Right renal cortex interstitium (tissue), 3 donors: ENCODE measurements at regions not wholly inside any gene's neighbourhood (a gene's known extent, or its start where the extent isn't known, plus 50 kb on each side); places are given as distances from the start of the nearest gene placed in this dataset.

Source experiments
- DNase-seq, 3 donors: peaks; one replicate each; pipeline ENCODE4 v3.0.0-alpha.2; 2013; ENCODE audit warnings: low read depth in 3 of 3, low spot score in 2 of 3

DNA sequence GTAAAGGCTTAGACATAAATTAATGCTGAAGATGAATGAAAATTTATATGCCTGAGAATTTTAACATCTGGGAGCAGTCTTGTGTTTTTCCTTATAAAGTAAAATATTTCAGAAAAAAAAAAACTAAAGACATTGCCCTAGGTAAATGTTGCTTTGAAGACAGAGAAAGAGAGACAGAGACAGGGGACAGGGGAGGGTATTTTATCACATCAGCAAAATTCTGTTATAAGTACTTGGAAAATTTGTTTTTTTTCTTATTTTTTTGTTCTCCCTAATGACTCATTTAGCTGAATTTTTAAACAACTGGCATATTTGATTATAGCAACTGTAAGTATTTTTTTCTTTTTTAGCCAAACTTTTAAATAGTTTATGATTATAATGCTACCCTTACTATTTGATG is 1540.6 kb upstream of the GBE1 start:
- DNase-seq, result no peak

DNA sequence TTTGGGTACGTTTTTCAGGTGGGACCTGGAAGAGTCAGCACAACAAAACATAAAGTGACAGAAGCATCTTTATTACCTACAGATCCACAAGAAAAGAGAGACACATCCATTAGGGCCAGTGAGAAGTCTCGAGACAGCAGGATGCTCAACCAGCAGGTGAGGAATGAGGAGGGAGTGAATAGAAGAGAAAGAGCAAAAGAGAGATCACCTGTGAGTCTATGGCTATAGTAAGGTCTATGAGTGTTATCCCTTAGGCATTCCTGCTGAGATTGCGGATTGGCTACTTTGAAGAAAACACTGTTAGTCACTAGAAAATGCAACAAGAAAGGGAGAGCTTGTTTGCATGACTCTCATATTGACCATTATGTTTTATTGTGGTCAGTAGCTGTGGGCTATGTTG is 1556.2 kb upstream of the GBE1 start:
- no peak for DNase-seq

DNA sequence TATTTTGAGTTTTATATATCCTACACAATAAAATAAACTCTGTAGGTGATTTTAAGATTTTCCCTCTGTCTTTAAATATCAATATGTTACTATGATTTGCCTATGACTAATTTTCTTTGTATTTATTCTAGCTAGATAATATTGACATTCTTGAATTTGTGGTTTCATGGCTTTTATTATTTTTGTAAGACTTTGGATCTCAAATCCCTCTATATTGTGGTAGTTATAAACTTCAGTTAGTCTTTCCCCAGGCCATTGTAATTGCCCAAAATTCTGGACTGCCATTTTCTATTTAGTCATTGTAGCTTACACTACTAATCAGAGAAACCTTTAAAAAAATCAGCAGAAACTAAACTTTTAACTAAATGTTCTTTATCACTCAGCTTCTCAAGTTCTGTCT is 1559.3 kb upstream of the GBE1 start:
- no peak for DNase-seq

DNA sequence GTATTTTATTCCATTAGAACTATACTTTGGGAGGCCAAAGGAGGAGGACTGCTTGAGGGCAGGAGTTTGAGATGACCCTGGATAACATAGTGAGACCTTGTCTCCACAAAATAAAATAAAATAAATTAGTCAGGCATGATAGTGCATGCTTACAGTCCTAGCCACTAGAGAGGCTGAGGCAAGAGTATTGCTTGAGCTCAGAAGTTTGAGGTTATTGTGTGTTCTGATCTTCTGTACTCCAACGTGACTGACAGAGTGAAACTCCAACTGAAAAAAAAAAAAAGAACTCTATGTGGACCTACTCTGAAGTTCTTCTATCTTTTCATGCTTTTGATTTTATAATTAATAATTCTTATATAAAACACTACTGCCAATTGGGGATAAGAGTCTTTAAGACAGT is 1560.0 kb upstream of the GBE1 start:
- no peak for DNase-seq

DNA sequence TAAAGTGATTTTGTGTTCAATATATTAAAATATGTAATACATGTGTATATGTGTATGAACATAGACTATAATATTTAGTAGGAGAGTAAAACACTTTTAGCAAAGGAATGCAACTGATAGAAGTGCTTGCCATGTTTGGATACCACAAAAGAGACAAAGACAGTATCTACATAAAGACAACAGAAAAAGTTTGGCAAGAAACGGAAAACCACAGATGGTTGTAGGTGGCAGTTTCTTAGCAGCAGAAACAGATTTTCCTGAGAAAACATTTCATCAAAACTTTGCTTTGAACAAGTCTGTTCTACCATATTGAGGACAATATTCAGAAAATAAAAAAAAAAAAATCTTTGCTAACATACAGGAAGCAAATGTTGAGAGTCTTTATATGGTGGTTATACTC is 1560.4 kb upstream of the GBE1 start:
- no peak for DNase-seq

DNA sequence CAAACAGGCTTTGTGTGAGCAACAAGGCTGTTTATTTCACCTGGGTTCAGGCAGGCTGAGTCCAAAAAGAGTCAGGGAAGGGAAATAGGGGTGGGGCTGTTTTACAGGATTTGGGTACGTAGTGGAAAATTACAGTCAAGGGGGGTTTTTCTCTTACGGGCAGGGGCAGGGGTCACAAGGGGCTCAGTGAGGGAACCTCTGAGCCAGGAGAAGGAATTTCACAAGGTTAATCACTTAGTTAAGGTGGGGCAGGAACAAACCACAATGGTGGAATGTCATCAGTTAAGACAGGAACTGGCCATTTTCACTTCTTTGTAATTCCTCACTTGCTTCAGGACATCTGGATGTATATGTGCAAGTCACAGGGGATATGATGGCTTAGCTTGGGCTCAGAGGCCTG is 1592.8 kb upstream of the GBE1 start:
- DNase-seq, result no peak

DNA sequence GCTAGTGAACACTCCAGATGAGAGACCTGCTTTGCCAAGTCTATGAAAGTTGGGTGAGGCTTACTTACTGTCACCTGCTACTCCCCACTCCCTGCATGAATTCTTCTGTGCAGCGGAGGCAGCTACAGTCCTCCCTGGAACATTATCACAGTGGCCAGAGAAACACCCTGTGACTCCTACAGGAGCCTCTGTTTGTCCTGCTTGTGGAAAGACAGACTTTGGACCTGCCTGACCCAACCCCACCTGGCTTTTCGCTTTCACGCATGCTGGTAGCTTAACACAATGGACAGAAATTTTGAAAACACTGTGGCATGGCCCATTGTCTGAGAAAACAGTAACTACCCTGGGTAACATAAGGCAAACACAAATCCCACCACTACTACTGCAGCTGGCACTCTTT is 1565.5 kb upstream of the CADM2 start:
- no peak for DNase-seq

DNA sequence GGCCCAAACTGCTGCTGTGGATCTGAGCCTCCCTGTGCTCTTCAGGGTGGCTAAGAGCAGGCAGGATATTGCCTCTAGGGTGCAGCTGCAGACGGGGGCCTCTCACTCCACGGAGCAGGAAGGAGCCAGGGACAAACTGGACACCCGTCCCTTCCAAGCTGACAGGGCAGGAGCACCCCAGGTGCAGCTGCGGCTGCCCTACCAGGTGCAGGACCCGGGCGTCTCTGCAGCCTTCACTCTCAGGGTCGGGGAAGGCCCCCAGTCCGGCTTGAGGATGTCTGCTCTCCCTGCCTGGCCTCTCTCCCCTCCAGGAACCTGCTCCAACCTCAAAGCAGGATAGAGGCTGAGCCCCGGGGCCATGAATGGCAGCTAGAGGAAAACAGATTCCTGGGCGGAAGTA is 1554.9 kb upstream of the CADM2 start:
- no peak for DNase-seq

DNA sequence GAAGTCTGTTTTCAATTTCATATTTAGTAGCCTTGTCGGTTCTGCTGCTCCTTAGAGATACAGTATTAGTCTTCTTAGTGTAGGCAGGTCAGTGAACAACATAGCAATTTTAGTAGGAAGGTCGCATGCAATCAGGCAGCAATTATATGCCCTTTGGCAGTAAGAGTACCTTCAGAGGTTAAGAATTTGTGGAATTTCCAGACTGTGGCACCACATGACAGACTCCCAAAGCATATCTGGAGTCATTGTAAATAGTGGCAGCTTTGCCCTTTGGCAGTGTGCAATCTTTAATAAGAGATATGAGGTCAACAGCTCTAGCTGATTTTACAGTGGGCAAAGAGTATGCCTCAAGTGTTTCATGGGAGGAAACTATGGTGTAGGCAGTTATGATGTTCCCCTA is 1532.5 kb upstream of the CADM2 start:
- no peak for DNase-seq

DNA sequence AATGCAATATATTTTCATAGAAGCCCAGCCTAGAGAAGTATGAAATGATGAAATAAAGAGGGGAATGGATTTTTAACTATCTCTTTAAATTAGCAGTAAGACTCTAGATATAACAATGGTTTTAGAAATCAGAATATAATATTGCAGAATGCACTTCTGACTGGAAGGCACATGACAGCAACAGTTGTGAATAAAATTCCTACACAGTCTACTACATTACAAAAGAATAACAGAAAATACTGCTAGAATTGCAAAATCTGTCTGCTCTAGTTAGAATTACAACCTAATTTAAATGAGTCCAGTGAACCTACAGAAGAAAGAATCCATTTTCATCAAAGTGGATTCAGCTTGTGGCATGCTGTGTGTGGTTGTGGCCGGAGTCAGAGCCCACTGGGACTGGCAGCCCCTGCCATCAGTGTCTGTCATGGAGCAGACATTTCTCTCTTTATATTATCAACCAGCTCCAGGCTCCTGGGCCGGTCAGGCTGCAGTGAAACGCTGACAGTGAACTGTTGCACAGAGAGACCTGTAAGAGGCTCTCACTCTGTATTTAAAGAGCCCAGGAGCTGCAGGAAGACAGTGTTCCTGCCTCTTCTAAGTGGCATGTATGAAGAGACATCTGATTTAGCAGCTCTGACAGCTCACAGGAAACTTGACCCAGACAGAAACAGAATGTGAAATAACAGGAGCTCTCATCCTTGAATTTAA is 1523.8 kb upstream of the CADM2 start:
- peak in 2 of 3 donors; percentile 9 to 27 for DNase-seq

DNA sequence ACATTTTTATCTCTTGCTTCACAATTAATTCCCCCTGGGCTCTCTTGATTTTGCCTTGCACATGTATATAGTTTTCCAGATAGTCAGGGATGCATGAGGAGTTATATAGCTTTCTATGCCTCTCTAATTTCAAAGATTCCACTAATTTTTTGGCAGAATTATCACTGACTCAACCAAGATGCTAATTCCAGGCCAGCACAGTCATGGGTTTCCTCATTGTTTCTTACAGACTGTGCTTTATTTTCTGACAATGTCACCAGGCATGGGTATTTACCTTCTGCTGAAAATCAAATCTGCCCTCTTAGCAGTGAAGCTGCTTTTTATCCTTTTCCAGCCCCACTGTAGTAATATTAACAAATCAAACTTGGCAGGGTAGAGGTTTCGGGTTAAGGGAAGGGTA is 1520.6 kb upstream of the CADM2 start:
- no peak for DNase-seq

DNA sequence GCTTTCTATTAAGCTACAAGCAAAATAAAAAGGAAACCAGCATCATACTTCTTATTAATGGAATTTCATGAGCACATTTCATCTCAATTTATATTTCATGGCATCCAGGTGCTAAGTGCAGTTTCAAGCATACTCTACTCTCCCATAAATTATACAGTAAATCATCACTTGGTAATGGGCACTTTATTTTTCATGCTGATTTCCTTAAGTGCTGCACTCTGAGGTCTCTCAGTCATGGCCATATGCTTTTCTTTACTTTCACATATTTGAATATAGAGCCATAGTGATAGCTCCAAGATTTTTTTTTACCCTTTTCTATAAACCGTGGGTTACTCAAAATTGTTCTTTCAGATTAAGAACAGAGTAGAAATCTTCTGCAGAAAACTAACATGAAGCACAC is 1505.7 kb upstream of the CADM2 start:
- no peak for DNase-seq

DNA sequence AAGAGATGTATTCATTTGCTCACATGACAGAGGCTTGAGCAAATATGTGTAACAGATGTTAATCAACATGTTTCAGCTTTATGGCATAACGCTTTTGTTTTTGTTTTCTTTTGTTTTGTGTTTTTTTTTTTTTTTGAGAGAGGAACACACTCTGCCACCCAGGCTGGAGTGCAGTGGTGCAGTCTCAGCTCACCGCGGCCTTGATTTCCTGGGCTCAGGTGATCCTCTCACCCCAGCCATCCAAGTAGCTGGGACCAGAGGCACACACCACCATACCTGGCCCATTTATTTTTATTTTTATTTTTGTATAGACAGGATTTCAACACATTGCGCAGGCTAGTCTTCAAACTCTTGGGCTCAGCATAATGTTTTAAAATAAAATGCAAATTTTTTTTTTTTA is 1504.4 kb upstream of the CADM2 start:
- no peak for DNase-seq

DNA sequence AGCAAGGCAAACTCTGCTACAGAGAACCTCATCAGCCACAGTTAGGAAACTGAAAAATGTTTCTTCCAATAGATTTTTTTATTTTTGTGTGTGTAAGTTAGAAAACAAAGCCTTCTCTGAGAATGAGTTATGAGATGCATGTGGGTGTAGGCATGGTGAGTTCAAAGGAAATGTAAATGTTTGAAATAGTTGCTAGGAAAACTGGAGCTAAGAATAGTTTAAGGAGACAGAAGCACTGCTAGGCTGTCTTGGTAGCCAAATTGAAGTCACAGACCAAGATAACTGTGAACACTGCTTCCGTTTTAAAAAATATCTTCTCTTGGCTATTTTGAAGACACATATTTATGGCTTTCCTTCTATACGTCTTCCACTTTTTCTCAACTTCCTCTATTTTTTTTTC is 1501.2 kb upstream of the CADM2 start:
- DNase-seq, result no peak

DNA sequence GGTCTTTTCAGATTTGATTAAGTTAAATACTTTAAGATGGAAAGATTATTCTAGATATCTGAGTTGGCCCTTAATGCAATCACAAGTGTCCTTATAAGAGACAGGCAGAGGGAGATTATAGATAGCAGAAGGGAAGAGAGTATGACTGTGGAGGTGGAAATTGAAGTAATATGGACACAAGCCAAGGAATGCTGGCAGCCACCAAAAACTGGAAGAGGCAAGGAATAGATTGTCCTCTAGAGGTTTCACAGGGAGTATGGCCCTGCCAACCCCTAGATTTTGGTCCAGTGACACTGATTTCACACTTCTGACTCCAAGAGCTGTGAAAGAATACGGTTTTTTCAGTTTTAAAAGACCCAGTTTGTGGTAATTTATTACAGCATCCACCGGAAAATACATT is 1498.7 kb upstream of the CADM2 start:
- no peak for DNase-seq

DNA sequence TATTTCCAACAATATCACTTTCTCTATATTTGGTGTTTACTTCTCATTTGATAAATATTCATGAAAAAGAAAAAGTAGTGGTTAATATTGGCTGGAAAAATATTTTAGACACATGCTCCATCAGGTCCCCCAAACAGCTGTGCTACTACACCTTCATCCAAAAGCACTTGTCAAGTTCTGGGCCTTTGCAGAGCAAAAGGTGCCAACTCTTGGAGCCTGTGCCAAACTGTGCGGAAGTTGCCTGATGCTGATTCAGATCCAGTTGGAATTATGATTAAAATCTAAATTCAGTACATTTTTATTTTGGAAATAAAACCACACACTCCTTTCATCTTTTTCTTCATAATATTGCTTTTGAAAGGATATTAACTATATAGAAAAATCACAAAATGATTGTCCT is 1497.4 kb upstream of the CADM2 start:
- DNase-seq, result no peak

DNA sequence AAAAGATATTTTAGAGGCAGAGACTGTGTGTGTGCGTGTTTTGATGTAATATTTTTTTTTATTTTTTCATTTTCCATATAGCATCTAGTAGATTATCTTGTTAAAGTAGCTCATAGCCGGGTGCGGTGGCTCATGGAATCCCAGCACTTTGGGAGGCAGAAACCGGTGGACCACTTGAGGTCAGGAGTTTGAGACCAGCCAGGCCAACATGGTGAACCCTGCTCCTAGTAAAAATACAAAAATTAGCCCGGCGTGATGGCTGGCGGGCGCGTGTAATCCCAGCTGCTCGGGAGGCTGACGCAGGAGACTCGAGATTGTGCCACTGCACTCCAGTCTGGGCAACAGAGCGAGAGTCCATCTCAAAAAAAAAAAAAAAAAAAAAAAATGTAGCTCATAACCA is 1481.2 kb upstream of the CADM2 start:
- no peak for DNase-seq

DNA sequence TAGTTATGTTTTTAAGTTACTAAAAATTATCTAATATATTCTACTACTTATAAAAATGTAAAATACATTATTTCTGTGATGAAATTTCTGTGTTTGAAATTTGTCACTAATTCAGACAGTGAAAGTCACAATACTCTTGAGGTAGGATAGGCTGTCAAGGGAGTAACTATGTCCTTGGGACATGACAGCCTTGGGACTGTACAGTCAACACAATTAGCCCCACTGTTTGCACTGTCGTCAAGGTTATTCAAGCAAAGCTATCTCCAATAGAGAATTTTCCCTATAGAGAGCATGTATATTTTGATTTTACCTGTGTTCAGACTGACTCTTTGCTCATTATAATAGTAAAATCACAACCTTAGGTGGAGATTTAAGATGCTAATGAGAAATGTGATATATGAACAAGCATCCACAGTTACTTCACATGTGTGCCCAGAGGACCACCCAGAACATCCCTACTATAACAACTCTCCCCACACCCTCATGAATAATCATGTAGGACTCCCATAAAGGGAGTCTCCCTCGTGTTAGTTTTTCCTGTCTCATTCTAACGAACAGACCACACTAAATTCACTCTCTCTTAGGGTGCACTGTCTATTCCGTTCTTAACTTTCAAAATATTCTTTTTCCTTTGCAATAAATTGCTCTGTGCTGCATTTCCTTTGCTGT is 1476.3 kb upstream of the CADM2 start:
- no peak for DNase-seq

DNA sequence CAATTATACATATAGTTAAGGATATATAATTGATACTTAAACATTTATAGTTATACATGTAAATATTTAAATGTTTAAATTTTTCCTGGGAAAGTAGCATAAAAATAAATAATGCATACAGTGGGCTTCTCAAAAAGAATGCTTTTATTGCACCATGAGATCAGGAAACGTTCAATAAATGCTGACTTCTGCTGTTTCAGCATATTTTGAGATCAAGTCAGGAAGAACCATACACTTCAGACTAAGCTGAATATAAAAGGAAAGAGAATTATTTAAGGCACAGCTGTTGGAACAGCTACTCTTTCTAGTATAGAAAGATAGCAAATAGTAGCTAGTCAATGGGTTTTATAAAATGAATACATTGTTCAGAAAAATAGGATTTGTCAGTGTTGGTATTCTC is 1462.3 kb upstream of the CADM2 start:
- no peak for DNase-seq

DNA sequence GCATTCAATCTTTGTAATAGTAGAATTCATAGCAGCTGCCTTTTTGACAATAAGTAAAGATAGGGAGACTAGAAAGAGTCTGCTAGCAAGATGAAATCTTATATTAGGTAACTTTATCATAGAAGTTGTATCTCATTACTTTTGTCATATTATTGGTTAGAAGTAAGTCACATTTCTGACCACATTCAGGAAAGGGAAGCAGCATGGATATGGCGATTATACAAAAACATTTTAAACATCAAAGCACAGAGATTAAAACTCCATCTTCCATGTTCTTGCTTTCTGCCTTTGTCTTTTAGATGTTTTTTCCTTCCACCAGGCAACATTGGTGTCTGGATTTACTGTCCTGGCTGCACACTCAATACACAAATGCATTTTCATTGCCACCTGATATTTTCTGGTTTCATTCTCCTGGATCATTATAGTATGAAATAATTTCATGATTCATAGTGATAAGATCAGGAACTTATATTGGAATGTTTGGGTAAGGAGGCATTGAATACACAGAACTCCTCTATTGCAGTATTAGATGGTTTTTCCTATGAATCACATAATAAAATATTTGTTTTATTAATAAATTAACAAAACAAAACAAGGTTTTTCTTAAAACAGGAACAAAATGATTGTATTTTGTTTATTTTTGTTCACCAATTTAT is 1460.3 kb upstream of the CADM2 start:
- no peak for DNase-seq

DNA sequence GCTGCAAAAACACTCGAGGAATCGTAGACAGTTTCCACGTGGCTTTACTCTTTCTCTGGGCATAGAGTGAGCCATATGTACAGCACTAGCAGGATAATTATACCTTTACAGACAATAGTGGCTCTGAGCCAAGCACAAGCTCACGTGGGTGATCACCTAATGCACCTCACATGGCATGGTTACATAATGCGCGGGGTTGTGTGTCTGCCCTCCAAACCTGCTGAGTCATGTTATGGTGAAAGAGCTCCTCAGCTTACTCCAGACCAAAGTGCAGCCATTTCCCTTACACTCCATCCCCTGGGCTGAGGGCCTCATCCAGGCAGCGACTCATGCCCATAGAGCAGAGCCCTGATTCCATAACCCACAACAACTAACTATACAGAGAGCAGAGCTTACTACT is 1458.4 kb upstream of the CADM2 start:
- no peak for DNase-seq

DNA sequence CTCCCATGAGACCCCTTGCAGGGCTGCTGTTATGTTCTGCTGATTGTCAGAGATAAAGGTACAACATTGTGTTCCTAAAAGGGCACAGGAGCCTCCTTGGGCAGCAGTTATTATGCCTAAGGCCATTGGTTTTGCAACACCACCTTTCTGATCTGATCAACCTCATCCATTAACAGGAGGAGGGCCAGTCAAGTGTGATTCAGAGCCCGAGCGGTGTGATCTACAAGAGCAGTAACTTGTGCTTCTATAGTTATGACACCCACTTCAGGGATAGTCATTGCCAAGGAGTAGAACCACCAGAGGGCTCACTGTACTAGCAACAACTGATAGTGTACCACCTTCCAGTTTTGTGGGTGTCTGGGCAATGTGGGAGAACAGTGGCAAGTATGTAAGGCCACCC is 1457.9 kb upstream of the CADM2 start:
- no peak for DNase-seq
